ENCODE measurements at regions not wholly inside any gene's neighbourhood (a gene's known extent, or its start where the extent isn't known, plus 50 kb on each side); places are given as distances from the start of the nearest gene placed in this dataset.

GRCh38 chr3:87855616-87856015 lies 203.2 kb downstream of the CGGBP1 start:
- Histone ChIP-seq H3K9ac (ENCODE audit: low read depth in 1 of 2, low read length in 2 of 2) (no peak overlapping the region), H3K4me3 (ENCODE audit: low read depth in 1 of 3, low read length in 3 of 3) (no peak overlapping the region), H3K36me3 (ENCODE audit: control insufficient read depth in 4 of 4, insufficient read depth in 3 of 4, low read depth in 1 of 4, low read length in 3 of 4) (no peaks in the 10 kb centered on the region), H3K4me1 (ENCODE audit: control insufficient read depth in 4 of 4, insufficient read depth in 4 of 4, low read length in 3 of 4) (no peaks in the 10 kb centered on the region), H3K27ac (ENCODE audit: low read depth in 1 of 2, low read length in 2 of 2) (no peak overlapping the region), H3K9me3 (ENCODE audit: control insufficient read depth in 4 of 4, low read length in 3 of 4) (no peaks in the 10 kb centered on the region), H3K27me3 (ENCODE audit: control insufficient read depth in 4 of 4, insufficient read depth in 4 of 4, low read length in 3 of 4) (no peaks in the 10 kb centered on the region)
- DNase-seq (ENCODE audit: low spot score): no peak
- TF ChIP-seq RXRA (IDR thresholded peaks at IDR 0.05) (no peak), JUND (IDR thresholded peaks at IDR 0.05) (no peak)
- TF ChIP-seq, protein P1, sequence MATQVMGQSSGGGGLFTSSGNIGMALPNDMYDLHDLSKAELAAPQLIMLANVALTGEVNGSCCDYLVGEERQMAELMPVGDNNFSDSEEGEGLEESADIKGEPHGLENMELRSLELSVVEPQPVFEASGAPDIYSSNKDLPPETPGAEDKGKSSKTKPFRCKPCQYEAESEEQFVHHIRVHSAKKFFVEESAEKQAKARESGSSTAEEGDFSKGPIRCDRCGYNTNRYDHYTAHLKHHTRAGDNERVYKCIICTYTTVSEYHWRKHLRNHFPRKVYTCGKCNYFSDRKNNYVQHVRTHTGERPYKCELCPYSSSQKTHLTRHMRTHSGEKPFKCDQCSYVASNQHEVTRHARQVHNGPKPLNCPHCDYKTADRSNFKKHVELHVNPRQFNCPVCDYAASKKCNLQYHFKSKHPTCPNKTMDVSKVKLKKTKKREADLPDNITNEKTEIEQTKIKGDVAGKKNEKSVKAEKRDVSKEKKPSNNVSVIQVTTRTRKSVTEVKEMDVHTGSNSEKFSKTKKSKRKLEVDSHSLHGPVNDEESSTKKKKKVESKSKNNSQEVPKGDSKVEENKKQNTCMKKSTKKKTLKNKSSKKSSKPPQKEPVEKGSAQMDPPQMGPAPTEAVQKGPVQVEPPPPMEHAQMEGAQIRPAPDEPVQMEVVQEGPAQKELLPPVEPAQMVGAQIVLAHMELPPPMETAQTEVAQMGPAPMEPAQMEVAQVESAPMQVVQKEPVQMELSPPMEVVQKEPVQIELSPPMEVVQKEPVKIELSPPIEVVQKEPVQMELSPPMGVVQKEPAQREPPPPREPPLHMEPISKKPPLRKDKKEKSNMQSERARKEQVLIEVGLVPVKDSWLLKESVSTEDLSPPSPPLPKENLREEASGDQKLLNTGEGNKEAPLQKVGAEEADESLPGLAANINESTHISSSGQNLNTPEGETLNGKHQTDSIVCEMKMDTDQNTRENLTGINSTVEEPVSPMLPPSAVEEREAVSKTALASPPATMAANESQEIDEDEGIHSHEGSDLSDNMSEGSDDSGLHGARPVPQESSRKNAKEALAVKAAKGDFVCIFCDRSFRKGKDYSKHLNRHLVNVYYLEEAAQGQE (IDR thresholded peaks at IDR 0.05): no peak
- WGBS: 51% methylated on average over 3 of the region's 3 CpGs

GRCh38 chr3:87855211-87855610 lies 203.6 kb downstream of the CGGBP1 start:
- Histone ChIP-seq H3K27me3 (ENCODE audit: control insufficient read depth in 4 of 4, insufficient read depth in 4 of 4, low read length in 3 of 4) (no peaks in the 10 kb centered on the region), H3K27ac (ENCODE audit: low read depth in 1 of 2, low read length in 2 of 2) (no peak overlapping the region), H3K36me3 (ENCODE audit: control insufficient read depth in 4 of 4, insufficient read depth in 3 of 4, low read depth in 1 of 4, low read length in 3 of 4) (no peaks in the 10 kb centered on the region), H3K4me1 (ENCODE audit: control insufficient read depth in 4 of 4, insufficient read depth in 4 of 4, low read length in 3 of 4) (no peaks in the 10 kb centered on the region), H3K4me3 (ENCODE audit: low read depth in 1 of 3, low read length in 3 of 3) (no peak overlapping the region), H3K9me3 (ENCODE audit: control insufficient read depth in 4 of 4, low read length in 3 of 4) (no peaks in the 10 kb centered on the region), H3K9ac (ENCODE audit: low read depth in 1 of 2, low read length in 2 of 2) (no peak overlapping the region)
- TF ChIP-seq GABPA (IDR thresholded peaks at IDR 0.05 in 1 of 2, conservative IDR thresholded peaks at IDR 0.05 in 1 of 2): no peak
- TF ChIP-seq HNF4G (IDR thresholded peaks at IDR 0.05): no peak
- no peak for TF ChIP-seq SP1 (IDR thresholded peaks at IDR 0.05)
- TF ChIP-seq FOXA2 (IDR thresholded peaks at IDR 0.05): no peak
- no peak for TF ChIP-seq MAX (IDR thresholded peaks at IDR 0.05)
- no peak for TF ChIP-seq JUND (IDR thresholded peaks at IDR 0.05)
- no peak for TF ChIP-seq NR2F2 (IDR thresholded peaks at IDR 0.05)
- TF ChIP-seq RXRA (IDR thresholded peaks at IDR 0.05): no peak
- TF ChIP-seq, protein P2, sequence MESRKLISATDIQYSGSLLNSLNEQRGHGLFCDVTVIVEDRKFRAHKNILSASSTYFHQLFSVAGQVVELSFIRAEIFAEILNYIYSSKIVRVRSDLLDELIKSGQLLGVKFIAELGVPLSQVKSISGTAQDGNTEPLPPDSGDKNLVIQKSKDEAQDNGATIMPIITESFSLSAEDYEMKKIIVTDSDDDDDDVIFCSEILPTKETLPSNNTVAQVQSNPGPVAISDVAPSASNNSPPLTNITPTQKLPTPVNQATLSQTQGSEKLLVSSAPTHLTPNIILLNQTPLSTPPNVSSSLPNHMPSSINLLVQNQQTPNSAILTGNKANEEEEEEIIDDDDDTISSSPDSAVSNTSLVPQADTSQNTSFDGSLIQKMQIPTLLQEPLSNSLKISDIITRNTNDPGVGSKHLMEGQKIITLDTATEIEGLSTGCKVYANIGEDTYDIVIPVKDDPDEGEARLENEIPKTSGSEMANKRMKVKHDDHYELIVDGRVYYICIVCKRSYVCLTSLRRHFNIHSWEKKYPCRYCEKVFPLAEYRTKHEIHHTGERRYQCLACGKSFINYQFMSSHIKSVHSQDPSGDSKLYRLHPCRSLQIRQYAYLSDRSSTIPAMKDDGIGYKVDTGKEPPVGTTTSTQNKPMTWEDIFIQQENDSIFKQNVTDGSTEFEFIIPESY (IDR thresholded peaks at IDR 0.05): no peak
- TF ChIP-seq EGR1 (IDR thresholded peaks at IDR 0.05; ENCODE audit: low read depth in 2 of 2): no peak
- TF ChIP-seq, protein P1 (IDR thresholded peaks at IDR 0.05): no peak
- TF ChIP-seq, protein P3, sequence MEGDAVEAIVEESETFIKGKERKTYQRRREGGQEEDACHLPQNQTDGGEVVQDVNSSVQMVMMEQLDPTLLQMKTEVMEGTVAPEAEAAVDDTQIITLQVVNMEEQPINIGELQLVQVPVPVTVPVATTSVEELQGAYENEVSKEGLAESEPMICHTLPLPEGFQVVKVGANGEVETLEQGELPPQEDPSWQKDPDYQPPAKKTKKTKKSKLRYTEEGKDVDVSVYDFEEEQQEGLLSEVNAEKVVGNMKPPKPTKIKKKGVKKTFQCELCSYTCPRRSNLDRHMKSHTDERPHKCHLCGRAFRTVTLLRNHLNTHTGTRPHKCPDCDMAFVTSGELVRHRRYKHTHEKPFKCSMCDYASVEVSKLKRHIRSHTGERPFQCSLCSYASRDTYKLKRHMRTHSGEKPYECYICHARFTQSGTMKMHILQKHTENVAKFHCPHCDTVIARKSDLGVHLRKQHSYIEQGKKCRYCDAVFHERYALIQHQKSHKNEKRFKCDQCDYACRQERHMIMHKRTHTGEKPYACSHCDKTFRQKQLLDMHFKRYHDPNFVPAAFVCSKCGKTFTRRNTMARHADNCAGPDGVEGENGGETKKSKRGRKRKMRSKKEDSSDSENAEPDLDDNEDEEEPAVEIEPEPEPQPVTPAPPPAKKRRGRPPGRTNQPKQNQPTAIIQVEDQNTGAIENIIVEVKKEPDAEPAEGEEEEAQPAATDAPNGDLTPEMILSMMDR (IDR thresholded peaks at IDR 0.05; ENCODE audit: low read depth, low read length, missing input control): no peak
- 54% methylated on average over 1 of the region's 1 CpG for WGBS
- no peak for DNase-seq (ENCODE audit: low spot score)

All from liver (tissue), 8 donors.